GM19395 (cell line): ENCODE measurements at regions not wholly inside any gene's neighbourhood (a gene's known extent, or its start where the extent isn't known, plus 50 kb on each side); places are given as distances from the start of the nearest gene placed in this dataset.

Source experiments
- ATAC-seq: cut with Tn5 transposase; IDR thresholded peaks from one replicate; pipeline ENCODE4 v1.9.1; 2021; ENCODE audit warnings: mild to moderate bottlenecking, moderate library complexity; ENCODE audit not compliant: unreplicated experiment

GRCh38 chr18:24773101-24773500 is 312.7 kb downstream of the HRH4 start:
- no peak for ATAC-seq

- ATAC-seq: no peak
Measured at GRCh38 chr18:24776019-24776418, 315.6 kb downstream of the HRH4 start.

GRCh38 chr18:24778810-24779418 is 318.5 kb downstream of the HRH4 start:
- ATAC-seq: no peak

GRCh38 chr18:24782566-24782965 is 322.1 kb downstream of the HRH4 start:
- no peak for ATAC-seq

GRCh38 chr18:24785019-24785418 is 324.6 kb downstream of the HRH4 start:
- no peak for ATAC-seq

GRCh38 chr18:24786027-24786426 is 325.6 kb downstream of the HRH4 start:
- no peak for ATAC-seq

- no peak for ATAC-seq
Measured at GRCh38 chr18:24790347-24790746, 329.9 kb downstream of the HRH4 start.

- ATAC-seq: no peak
Measured at GRCh38 chr18:24791751-24792545, 331.5 kb downstream of the HRH4 start.

- ATAC-seq: no peak
Measured at GRCh38 chr18:24793742-24794141, 333.3 kb downstream of the HRH4 start.

GRCh38 chr18:24795129-24795528 is 334.7 kb downstream of the HRH4 start:
- ATAC-seq: no peak

GRCh38 chr18:24797981-24798380 is 337.5 kb downstream of the HRH4 start:
- no peak for ATAC-seq

- ATAC-seq: no peak
Measured at GRCh38 chr18:24799176-24799575, 338.7 kb downstream of the HRH4 start.

- ATAC-seq: no peak
Measured at GRCh38 chr18:24799720-24800119, 339.3 kb downstream of the HRH4 start.

GRCh38 chr18:24801001-24801400 is 340.6 kb downstream of the HRH4 start:
- ATAC-seq: no peak

- ATAC-seq: no peak
Measured at GRCh38 chr18:24802456-24802855, 342.0 kb downstream of the HRH4 start.

GRCh38 chr18:24805156-24805555 is 344.7 kb downstream of the HRH4 start:
- ATAC-seq: no peak

- no peak for ATAC-seq
Measured at GRCh38 chr18:24809173-24809950, 348.9 kb downstream of the HRH4 start.

GRCh38 chr18:24810561-24811305 is 350.3 kb downstream of the HRH4 start:
- no peak for ATAC-seq

- ATAC-seq: no peak
Measured at GRCh38 chr18:24811950-24812681, 351.7 kb downstream of the HRH4 start.

GRCh38 chr18:24814521-24814920 is 354.1 kb downstream of the HRH4 start:
- no peak for ATAC-seq
